ENCODE measurements at regions not wholly inside any gene's neighbourhood (a gene's known extent, or its start where the extent isn't known, plus 50 kb on each side); places are given as distances from the start of the nearest gene placed in this dataset.

- TF ChIP-seq CTCF (IDR thresholded peaks at IDR 0.05), result no peak
- TF ChIP-seq EZH2 (IDR thresholded peaks at IDR 0.05), result no peak
These were observed 76.7 kb upstream of the PICALM start for GRCh38 chr11:86145439-86146156.

All from neural progenitor cell (in vitro differentiated cells).